GM18907 (cell line): ENCODE measurements at regions not wholly inside any gene's neighbourhood (a gene's known extent, or its start where the extent isn't known, plus 50 kb on each side); places are given as distances from the start of the nearest gene placed in this dataset.

ENCODE experiments used
- ATAC-seq: cut with Tn5 transposase; IDR thresholded peaks from one replicate; pipeline ENCODE4 v1.9.1; 2021; ENCODE audit warnings: mild to moderate bottlenecking, moderate library complexity; ENCODE audit not compliant: unreplicated experiment

DNA sequence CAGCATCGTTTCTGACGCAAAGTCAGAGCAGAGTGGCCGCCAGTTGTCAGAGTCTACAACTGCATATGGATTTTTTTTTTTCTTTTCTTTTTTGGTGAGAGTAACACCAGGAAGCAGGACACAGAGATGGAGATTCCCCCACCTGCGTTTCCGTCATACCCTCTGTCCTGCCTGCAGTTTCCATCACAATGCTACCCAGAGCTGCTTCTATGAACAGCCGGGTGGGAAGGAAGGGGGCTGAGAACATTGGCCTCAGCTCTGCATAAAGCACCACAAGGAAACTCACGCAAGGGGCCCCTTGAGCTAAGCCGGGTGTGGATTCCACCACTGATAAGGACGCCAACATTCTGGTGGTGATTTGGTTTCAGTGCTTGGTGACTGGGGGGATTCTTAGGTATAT, 183.5 kb upstream of the AFDN start:
- no peak for ATAC-seq

DNA sequence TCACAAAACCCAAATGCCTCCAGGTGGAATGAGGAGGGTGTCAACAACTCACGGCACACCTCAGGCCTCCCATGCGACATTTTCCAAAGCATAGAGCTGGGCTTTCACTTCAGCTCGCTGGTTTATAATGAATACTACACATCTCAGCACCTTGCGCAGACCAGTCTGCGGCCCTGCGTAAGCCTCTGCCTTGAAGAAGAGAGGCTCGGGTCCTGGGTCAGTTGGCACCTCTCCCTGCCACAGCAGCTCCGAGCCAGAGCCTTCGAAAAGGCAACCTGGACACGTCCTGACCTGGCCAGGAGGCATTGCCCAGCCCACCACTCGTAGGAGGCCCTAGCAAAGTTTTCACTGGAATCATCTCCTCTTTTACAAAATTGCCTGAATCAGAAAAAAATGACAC, 183.0 kb upstream of the AFDN start:
- no peak for ATAC-seq

DNA sequence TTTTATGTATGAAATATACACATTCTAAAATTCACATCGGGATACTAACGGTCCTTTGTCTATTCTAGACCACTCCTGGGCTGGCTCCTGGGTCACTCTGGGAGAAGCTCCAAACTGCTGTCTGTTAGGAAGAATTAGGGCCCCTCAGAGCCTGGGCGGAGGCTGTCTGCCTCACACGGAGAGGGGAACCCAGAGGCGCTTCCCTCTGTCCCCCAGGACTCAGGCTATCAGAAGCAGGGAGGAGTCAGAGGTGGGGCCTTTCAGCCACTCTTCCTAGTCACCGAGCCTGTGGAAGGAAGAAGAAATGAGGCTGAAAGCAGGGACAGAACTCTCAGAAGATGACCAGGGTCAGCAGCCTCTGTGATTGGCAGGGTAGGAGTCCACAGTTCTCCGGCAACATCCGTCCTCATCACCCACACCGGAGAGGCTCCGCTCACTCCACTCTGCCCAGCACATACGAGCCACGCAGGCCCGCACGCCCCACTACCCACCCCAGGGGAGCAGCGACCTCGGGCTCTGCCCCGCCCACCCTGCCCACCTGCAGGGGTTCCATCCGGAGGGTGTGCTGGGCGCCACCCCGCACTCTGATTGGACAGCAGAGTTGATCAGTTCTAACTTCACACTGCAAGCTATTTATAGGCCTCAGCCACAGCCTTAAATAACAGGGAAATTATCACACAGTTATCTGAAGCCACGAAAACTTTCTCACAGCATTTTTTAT, 182.1 kb upstream of the AFDN start:
- ATAC-seq, result no peak

DNA sequence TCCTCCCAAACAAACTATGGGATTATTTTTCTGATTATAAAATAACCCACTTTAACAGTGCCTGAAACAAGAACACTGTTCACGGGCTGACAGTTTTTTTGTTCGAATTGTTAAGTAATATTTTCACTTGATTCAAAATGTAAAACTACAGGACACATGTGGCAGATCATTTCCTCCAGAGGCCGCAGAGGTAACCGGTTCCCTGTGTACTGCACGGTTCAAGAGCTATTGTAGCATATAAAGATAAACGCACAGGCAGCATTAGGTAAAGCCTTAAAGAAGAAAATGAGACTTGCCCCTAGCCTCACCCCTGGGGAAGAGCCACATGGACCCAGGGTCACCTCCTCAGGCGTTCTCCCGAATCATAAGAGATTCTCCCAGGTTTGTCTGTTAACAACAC, 181.3 kb upstream of the AFDN start:
- no peak for ATAC-seq

DNA sequence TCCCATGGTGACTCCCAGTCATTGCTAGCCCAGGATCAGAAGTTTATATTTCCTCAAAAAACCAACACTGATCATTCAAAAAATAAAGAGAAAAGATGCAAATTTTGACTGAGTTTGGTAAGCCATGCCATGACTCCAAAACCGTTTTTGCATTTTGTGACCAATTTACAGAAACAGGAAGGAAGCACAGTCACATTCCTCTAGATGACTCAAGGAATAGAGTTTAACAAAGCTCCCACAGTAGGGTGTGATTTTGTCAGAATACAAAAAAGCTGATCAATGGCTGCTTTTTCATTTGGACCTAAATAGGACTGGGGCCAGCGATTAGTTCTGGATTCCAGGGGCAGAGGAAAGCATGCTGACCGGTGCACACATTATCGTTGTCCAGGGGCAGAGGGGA, 179.4 kb upstream of the AFDN start:
- no peak for ATAC-seq

DNA sequence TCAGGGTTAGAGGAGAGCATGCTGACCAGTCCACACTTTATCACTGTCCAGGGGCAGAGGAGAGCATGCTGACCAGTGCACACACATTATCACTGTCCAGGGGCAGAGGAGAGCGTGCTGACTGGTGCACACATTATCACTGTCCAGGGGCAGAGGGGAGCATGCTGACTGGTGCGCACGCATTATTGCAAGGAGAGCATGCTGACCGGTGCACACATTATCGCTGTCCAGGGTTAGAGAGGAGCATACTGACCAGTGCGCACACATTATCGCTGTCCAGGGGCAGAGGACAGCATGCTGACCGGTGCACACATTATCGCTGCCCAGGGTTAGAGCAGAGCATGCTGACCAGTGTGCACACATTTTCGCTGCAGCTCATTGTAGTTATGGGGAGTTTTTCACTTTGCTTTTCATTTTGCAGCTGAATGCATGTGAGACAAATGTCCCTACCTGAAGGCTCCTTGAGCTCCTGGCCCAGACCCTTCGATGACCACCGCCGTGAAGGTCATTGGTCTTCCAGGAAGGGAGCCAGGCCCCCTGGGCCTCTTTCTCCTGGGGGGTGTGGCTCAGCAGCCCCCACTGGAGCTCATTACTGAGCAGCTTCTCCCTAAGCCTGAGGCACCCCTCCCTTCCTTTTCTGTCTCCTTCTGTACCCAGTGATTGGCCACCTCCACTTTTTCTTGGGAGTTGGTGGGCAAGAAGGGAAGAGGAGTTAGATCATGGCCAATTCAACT, 178.8 kb upstream of the AFDN start:
- ATAC-seq, result no peak

DNA sequence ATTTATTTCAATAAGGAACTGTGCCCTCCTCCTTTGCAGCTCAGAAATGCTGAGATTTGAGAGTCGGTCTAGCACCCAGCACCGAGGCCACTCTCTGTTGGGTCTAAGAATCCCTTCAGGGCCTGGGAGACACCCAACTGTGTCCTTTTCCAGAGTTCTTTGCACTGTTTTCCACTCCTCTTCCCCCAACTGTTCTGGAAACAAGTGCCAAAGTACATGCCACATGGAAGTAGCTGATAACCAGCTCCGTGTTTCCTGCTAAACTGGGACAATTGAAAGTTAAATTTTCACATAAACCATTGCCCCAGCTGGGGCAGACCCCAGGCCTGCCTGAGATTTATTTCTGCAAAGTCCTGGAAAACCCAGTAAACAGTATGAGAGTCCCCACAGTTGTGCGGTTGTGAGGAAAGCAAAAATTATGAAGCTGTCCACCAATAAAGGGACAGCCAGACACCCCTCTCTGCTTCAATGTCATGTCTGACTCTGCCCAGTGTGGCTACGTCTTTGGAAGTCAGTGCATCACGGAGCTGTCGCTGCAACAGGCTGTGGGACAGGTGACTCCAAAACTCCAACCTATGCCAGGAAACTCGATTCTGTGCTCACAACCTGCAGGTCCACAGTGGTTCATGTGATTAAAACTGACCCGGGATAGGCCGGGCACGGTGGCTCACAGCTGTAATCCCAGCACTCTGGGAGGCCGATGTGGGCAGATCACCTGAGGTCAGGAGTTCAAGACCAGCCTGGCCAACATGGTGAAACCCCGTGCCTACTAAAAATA, 178.0 kb upstream of the AFDN start:
- no peak for ATAC-seq

DNA sequence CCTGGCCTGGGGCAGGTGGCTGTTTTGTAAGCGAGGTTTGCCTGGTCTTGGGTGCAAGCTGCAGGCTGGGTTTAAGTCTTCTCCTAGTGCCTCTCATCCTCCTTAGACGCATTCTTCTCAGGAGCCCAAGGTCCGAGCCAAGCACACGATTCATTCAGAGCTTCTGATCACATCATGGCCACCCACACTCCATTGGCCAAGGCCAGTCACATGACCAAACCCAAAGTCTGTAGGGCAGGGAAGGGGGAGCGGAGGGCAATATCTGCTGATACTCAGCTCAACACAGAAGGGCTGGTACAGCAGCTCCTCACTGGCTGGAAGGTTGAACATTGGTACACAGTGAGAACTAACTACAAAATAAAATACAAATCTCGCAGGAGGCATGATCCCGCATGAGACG, 177.2 kb upstream of the AFDN start:
- ATAC-seq, result no peak

DNA sequence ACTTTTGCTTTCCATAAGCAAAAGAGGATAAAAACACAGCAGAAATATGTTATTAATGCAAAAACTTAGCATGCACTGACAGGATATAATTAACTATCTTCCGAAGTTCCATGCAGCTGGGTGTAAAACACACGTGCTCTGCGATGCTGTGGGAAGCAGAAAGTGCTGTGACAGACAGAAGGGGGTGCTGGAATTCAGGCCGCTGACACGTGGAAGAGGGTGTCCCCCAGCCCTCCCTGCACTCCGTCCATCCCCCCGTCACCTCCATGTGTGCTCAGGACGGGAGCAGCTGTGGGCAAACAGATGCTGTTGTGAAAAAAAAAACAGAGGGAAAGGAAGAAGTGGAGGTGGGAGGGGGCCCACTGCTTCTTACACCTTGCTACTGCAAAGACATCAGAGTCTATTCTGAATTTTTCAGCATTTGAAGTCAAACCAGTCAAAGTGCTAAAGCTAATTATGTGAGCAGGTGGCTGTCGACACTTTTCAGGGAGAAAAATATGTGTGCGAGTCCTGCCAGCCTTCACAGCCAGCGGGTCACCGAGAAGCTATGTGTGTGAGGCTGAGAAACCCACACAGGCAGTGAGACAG, 175.9 kb upstream of the AFDN start:
- no peak for ATAC-seq

DNA sequence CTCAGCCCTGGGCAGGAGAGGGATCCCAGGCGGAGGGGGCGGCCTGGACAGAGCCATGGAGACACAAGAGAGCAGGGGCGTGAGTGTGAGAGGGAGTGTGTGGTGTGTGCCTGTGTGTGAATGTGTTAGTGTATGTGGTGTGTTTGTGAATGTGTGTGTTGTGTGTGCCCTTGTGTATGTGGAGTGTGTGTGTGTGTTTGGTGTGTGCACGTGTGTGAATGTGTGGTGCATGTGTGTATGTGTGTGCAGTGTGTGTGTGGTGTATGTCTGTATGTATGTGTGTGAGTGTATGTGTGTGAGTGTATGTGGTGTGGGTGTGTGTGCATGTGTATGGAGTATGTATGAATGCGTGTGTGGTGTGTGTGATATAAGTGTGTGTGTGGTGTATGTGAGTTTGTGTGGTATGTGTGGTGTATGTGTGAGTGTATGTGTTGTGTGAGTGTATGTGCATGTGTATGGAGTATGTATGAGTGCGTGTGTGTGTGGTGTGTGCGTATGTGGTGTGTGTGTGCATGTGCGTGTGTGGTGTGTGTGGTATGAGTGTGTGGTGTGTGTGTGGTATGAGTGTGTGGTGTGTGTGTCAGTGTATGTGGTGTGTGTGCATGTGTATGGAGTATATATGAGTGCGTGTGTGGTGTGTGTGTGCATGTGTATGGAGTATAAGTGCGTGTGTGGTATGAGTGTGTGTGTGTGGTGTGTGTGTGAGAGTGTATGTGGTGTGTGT, 175.2 kb upstream of the AFDN start:
- no peak for ATAC-seq

DNA sequence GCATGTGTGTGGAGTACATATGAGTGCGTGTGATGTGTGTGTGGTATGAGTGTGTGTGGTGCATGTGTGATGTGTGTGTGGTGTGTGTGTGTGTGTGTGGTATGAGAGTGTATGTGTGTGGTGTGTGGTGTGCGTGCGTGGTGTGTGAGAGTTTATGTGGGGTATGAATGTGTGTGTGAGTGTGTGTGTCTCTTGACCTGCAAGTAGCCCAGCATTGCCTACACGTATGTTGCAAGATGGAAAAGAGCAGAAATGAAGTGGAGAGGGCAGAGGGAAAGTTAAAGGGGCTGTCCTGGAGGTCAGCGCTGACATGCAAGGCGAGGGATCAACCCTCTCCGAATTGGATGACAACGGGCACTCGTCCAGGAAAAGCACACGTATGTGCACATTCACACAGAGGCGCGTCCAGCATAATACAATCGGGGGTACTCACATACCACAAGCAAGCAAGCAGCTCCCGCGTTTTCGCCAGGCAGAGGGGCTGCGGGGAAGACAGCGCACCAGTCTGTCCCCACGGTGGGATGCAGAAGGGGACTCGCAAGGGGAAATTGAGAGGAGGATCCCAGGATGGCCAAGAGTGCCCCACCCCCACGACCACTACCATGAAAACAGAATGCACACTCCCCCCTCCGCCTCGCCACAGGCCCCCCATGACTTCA, 174.5 kb upstream of the AFDN start:
- no peak for ATAC-seq

DNA sequence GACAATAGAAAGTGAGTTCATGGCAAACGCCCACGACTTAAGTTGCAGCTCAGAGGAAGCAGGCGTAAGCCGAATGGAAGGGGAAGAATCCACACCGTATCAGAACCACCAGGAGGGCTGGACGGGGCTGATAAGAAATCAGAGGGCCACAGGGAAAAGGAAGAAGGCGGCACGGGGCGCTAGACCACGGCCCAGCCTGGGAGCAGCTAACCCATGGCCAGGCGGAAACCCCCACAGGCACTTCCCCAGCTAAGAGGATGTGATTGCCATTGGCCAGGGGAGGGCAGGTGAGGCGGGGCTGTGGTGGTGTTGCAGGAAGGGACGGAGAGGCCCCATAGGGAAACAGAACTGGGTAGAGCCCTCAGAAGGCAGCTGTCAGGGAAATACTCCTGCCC, 174.0 kb upstream of the AFDN start:
- ATAC-seq, result peak; percentile 49

DNA sequence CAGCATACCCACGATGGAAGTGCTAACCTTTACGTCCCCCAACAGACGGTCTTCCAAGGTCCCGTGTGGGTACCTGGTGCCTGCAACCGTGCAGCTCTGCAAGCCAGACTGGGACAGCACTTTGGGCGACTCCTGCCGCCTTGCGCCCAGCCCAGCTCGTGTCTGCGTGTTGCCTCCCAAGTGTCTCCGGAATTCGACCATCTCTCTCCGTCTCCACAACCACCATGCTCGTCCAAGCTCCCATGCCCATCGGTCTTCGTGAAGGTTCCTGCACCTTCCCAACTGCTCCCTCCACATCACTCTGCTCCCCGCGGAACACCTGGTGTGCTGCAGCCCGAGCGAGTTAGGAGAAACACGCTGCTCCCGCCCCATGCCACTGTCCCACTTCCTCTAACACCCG, 173.2 kb upstream of the AFDN start:
- no peak for ATAC-seq

DNA sequence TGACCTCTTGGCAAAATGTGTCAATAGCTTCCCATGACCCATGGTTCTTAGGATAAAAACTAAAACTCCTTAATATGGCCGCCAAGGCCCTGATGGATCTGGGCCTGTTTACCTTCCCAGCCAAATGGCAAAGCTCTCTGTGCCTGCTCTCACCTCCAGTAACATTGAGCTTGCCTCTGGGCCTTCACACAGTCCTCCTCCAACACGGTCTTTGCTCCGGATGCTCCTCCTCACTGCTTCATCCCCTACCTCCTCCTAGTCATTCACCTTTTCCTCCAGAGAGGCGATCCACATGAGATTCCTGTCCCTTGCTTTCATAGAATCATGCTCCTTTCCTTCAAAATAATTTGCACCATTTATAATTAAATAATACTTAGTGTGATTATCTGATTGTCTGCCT, 172.3 kb upstream of the AFDN start:
- ATAC-seq, result no peak

DNA sequence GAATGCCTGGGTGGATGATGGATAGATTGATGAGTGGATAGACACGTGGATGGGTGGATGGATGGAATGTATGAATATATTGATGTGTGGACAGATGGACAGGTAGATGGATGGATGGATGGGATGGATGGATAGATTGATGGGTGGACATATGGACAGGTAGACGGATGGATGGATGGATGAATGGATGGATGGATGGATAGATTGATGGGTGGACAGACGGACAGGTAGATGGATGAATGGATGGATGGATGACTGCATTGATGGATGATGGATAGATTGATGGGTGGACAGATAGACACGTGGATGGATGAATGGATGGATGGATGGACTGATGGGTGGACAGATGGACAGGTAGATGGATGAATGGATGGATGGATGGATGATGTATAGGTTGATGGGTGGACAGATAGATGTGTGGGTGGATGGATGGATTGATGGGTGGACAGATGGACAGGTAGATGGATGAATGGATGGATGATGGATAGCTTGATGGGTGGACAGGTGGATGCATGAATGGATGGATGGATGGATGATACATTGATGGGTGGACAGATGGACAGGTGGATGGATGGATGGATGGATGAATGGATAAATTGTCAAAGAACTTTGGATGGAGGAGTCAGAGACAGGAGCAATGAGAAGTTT, 171.4 kb upstream of the AFDN start:
- no peak for ATAC-seq

DNA sequence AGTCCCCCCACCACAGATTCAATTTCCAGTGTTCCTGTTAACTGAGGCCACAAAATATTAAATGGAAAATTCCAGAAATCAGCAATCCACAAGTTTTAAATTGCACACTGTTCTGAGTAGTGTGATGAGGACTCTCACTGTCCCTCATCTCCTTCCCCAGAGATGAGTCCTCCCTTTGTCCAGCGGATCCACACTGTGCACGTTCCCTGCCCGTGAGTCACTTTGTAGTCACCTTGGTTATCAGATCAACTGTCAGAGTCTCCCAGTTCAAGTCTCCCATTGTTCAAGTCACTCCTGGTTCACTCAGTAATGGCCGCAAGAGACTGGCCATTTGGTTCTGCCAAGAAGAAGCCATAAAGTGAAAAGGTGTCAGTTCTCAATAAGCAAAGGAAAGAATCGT, 168.6 kb upstream of the AFDN start:
- no peak for ATAC-seq

DNA sequence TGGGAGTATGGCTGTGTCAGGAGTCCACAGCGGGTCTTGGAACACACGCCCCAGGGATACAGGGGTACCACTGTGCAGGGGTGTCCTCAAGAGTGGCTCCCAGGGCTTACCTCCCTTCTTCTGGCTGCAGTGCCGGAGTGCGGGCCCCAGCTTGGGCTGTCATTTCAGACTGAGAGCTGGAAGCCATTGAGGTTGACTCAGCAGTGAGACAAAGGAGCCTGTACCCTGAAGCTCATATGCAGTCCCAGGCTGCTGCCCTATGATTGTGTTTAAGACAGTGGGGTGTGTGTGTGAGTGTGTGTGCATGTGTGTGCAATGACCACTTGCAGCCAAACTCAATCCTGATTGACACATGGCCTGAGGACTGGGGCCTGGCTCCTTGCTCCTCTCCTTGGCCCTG, 167.7 kb upstream of the AFDN start:
- ATAC-seq, result no peak

DNA sequence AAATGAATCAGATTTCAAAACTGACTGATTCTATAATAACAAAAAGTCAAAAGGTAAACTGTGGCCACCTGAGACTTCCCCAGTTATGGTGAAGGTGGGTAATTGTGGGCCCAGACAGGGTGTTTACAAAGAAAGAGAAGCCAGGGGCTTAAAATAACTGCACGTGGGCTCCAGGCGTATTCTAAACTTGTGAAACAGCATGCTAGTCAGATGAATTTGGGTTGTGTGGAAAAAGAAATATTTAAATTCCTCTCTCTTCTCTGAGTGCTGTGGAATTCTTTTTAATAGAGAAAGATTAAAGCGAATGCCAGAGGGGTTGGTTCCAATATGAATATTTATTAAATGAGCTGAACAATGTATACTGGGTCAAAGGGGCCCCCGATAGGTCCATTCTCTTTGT, 166.3 kb upstream of the AFDN start:
- no peak for ATAC-seq

DNA sequence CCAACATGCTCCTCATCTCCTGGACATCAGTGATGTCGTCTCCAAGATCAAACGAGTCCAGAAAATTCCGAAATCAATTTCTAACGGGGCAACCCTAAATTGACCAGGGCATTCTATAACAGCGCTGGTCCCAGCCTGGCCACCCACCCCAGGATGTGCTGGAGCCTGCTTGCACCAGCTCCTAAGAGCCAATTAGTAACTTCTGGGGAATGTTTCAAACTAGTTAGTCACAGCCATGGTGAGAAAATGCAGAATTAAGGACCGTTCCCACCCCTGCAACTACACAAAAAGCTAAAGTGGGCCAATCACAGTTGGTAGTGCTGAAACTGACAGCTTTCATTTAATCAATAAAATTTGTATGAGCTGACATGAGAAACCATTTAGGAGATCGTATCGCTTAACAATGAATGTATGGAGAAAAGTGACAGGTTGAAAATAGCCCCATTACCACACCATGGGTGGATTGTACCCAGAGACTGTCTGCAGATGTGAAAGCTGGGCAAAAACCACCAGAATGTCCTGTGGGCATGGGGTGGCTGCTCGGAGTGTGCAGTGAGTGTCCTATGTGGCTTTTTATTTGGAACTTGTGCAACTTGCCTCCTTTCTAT, 165.7 kb upstream of the AFDN start:
- ATAC-seq, result no peak
